Keratinocyte (primary cell): ENCODE measurements at regions not wholly inside any gene's neighbourhood (a gene's known extent, or its start where the extent isn't known, plus 50 kb on each side); places are given as distances from the start of the nearest gene placed in this dataset.

Experiments
- DNase-seq: peaks from one replicate; pipeline ENCODE4 v3.0.0-alpha.2; 2011; ENCODE audit warnings: low read depth, missing footprints, low spot score
- FAIRE-seq: peaks from 2 replicates; lab custom pipeline; 2011; peaks lifted over from hg19 to GRCh38; lab: Jason Lieb, UNC
- H2AFZ ChIP-seq: 2 replicates; pipeline ENCODE4 v1.6.0; 2012; ENCODE audit warnings: low read length, control low read depth, inconsistent platforms; ENCODE audit not compliant: control insufficient read depth
- H3K27ac ChIP-seq: 2 replicates; pipeline ENCODE4 v1.5.1; 2011; ENCODE audit warnings: low read length; ENCODE audit not compliant: control insufficient read depth, insufficient read depth
- H3K27me3 ChIP-seq: 3 replicates; pipeline ENCODE4 v1.6.0; 2011; ENCODE audit warnings: low read length; ENCODE audit not compliant: control insufficient read depth, insufficient read depth; ENCODE audit errors: extremely low read depth
- H3K36me3 ChIP-seq, 2 experiments: 2 replicates in 1 of 2; 3 replicates in 1 of 2; pipeline ENCODE4 v1.5.1; 2011; ENCODE audit warnings: low read length in 2 of 2, mild to moderate bottlenecking in 1 of 2; ENCODE audit not compliant: control insufficient read depth in 2 of 2, insufficient read depth in 2 of 2; ENCODE audit errors: extremely low read depth in 1 of 2
- H3K4me1 ChIP-seq: 3 replicates; pipeline ENCODE4 v1.5.1; 2011; ENCODE audit warnings: low read length; ENCODE audit not compliant: control insufficient read depth, insufficient read depth; ENCODE audit errors: extremely low read depth
- H3K4me2 ChIP-seq: 3 replicates; pipeline ENCODE4 v1.6.0; 2011; ENCODE audit warnings: low read depth, low read length; ENCODE audit not compliant: control insufficient read depth, insufficient read depth; ENCODE audit errors: extremely low read depth
- H3K4me3 ChIP-seq, 3 experiments: fragments of 200-600 bp in 1 of 3; sonication (generic) in 1 of 3; 2 replicates in 2 of 3; 3 replicates in 1 of 3; pipeline ENCODE4 v1.5.1; 2011 to 2016; ENCODE audit warnings: low read length in 3 of 3, mild to moderate bottlenecking in 3 of 3, control low read depth in 2 of 3, inconsistent platforms in 1 of 3, low read depth in 1 of 3, mixed read lengths in 1 of 3, mixed run types in 1 of 3, moderate library complexity in 1 of 3; ENCODE audit not compliant: control insufficient read depth in 2 of 3, insufficient read depth in 2 of 3; ENCODE audit errors: extremely low read depth in 1 of 3
- H3K79me2 ChIP-seq: 2 replicates; pipeline ENCODE4 v1.6.0; 2012; ENCODE audit warnings: low read length; ENCODE audit not compliant: control insufficient read depth, insufficient read depth
- H3K9ac ChIP-seq: 3 replicates; pipeline ENCODE4 v1.6.0; 2011; ENCODE audit warnings: low read length; ENCODE audit not compliant: control insufficient read depth, insufficient read depth; ENCODE audit errors: extremely low read depth
- H3K9me1 ChIP-seq: 3 replicates; pipeline ENCODE4 v1.6.0; 2011; ENCODE audit warnings: low read length; ENCODE audit not compliant: control insufficient read depth, insufficient read depth; ENCODE audit errors: extremely low read depth
- H3K9me3 ChIP-seq: 2 replicates; pipeline ENCODE4 v1.5.1; 2012; ENCODE audit warnings: low read depth, low read length; ENCODE audit not compliant: control insufficient read depth
- H4K20me1 ChIP-seq: 3 replicates; pipeline ENCODE4 v1.6.0; 2011; ENCODE audit warnings: low read length; ENCODE audit not compliant: control insufficient read depth, insufficient read depth; ENCODE audit errors: extremely low read depth
- CTCF ChIP-seq, 3 experiments: IDR thresholded peaks in 1 of 3; conservative IDR thresholded peaks in 1 of 3; optimal IDR thresholded peaks in 1 of 3; 2 replicates in 2 of 3; 3 replicates in 1 of 3; pipeline versions ENCODE3 to v1.5.1; 2011; ENCODE audit warnings: low read length in 3 of 3, mild to moderate bottlenecking in 3 of 3, moderate library complexity in 2 of 3, control low read depth in 1 of 3, inconsistent platforms in 1 of 3; ENCODE audit not compliant: insufficient read depth in 2 of 3; ENCODE audit errors: extremely low read depth in 1 of 3
- EZH2 ChIP-seq: IDR thresholded peaks from one replicate; pipeline ENCODE4 v1.6.1; 2012; ENCODE audit warnings: inconsistent platforms, mild to moderate bottlenecking, low read length, moderate library complexity
- dilution Hi-C: fragments of 300-500 bp; cut with MboI; formaldehyde crosslinking; loops from one replicate; pipeline ENCODE4 v1.7.0; 2020; ENCODE audit warnings: low sequenced_read_pairs; ENCODE audit not compliant: extremely low pct_ligation_motif_present

GRCh38 chr22:44622679-44623078 is 79.3 kb upstream of the PRR5 start:
- no peak for FAIRE-seq
- H3K9ac ChIP-seq: no peak overlapping the region

GRCh38 chr22:44622147-44622427 is 79.9 kb upstream of the PRR5 start:
- H3K36me3 ChIP-seq: no peaks in the 10 kb centered on the region
- no peak overlapping the region for H2AFZ ChIP-seq
- no peaks in the 10 kb centered on the region for H3K79me2 ChIP-seq
- H3K4me2 ChIP-seq: no peak overlapping the region
- H3K4me3 ChIP-seq: no peak overlapping the region
- no peaks in the 10 kb centered on the region for H3K9me3 ChIP-seq
- TF ChIP-seq CTCF (optimal IDR thresholded peaks at IDR 0.05 in 1 of 3, IDR thresholded peaks at IDR 0.05 in 1 of 3, conservative IDR thresholded peaks at IDR 0.05 in 1 of 3; ENCODE audit: extremely low read depth in 1 of 3, insufficient read depth in 2 of 3, low read length in 3 of 3) (no peak), EZH2 (no peak)
- no peaks in the 10 kb centered on the region for H3K4me1 ChIP-seq
- peaks cover 18% of the 10 kb centered on the region for H3K27me3 ChIP-seq
- no peak for DNase-seq
- no peak overlapping the region for H3K9ac ChIP-seq
- H4K20me1 ChIP-seq: peaks cover 5% of the 10 kb centered on the region
- FAIRE-seq: no peak
- dilution Hi-C loops: no loop called here
- no peaks in the 10 kb centered on the region for H3K9me1 ChIP-seq
- no peak overlapping the region for H3K27ac ChIP-seq

More at GRCh38 chr22:44622679-44623078, 79.3 kb upstream of the PRR5 start:
- Histone ChIP-seq H4K20me1 (peaks cover 5% of the 10 kb centered on the region), H3K4me1 (no peaks in the 10 kb centered on the region), H3K4me2 (no peak overlapping the region), H3K9me3 (no peaks in the 10 kb centered on the region), H3K27ac (no peak overlapping the region), H3K36me3 (no peaks in the 10 kb centered on the region), H2AFZ (no peak overlapping the region), H3K27me3 (peaks cover 22% of the 10 kb centered on the region), H3K4me3 (no peak overlapping the region), H3K9me1 (no peaks in the 10 kb centered on the region), H3K79me2 (no peaks in the 10 kb centered on the region)
- no peak for TF ChIP-seq CTCF (optimal IDR thresholded peaks at IDR 0.05 in 1 of 3, IDR thresholded peaks at IDR 0.05 in 1 of 3, conservative IDR thresholded peaks at IDR 0.05 in 1 of 3; ENCODE audit: extremely low read depth in 1 of 3, insufficient read depth in 2 of 3, low read length in 3 of 3)
- no peak for TF ChIP-seq EZH2
- dilution Hi-C loops: no loop called here
- DNase-seq: no peak
